GM12878 (cell line): ENCODE measurements at regions not wholly inside any gene's neighbourhood (a gene's known extent, or its start where the extent isn't known, plus 50 kb on each side); places are given as distances from the start of the nearest gene placed in this dataset.

Source experiments
- ATAC-seq: fragments of 200-7000 bp; cut with Tn5 transposase; 3 replicates; pipeline ENCODE4 v1.9.1; 2020; ENCODE audit warnings: mild to moderate bottlenecking, moderate library complexity
- BruUV-seq: library from RNA; stranded (reverse); fragments of 400-500 nt; replicated peaks from 2 replicates; lab custom pipeline; 2021; lab: Mats Ljungman, UMichigan
- CTCF ChIA-PET: fragments of 300-600 bp; sonication (Branson Sonifier 250); formaldehyde crosslinking; extraction: SDS; loops from one replicate; lab custom pipeline; 2021; ENCODE audit warnings: inconsistent platforms; lab: Yijun Ruan, JAX
- POLR2A ChIA-PET: fragments of 350-600 bp; formaldehyde crosslinking; extraction: SDS; loops from one replicate; lab custom pipeline; 2021; ENCODE audit warnings: inconsistent platforms; lab: Charles Lee
- RAD21 ChIA-PET: fragments of 300-600 bp; sonication (Branson Sonifier 250); formaldehyde crosslinking; loops from one replicate; lab custom pipeline; 2023; ENCODE audit warnings: antibody characterized with exemption; ENCODE audit not compliant: unreplicated experiment; lab: Charles Lee
- SMC1A ChIA-PET: fragments of 300-600 bp; sonication (Branson Sonifier 250); formaldehyde crosslinking; loops from one replicate; lab custom pipeline; 2023; ENCODE audit not compliant: unreplicated experiment, uncharacterized antibody; lab: Charles Lee
- DNase-seq: peaks from one replicate; pipeline ENCODE4 v3.0.0-alpha.2; 2011; ENCODE audit warnings: low read depth, low spot score
- FAIRE-seq: peaks from 3 replicates; lab custom pipeline; 2011; peaks lifted over from hg19 to GRCh38; lab: Jason Lieb, UNC
- H2AFZ ChIP-seq: 2 replicates; pipeline ENCODE4 v1.6.0; 2011; ENCODE audit warnings: low read depth, low read length, control low read depth; ENCODE audit not compliant: control insufficient read depth
- H3K27ac ChIP-seq: 2 replicates; pipeline ENCODE4 v1.5.1; 2011; ENCODE audit warnings: control low read depth; ENCODE audit not compliant: control insufficient read depth, insufficient read depth
- H3K27me3 ChIP-seq, 2 experiments: replicated peaks in 1 of 2; 2 replicates each; pipeline versions ENCODE4 v1.6.0 to v1.6.1; 2011; ENCODE audit warnings: low read length in 1 of 2; ENCODE audit not compliant: control insufficient read depth in 2 of 2, insufficient read depth in 2 of 2
- H3K36me3 ChIP-seq, 2 experiments: 2 replicates each; pipeline ENCODE4 v1.5.1; 2011; ENCODE audit warnings: low read length in 1 of 2; ENCODE audit not compliant: control insufficient read depth in 2 of 2, insufficient read depth in 2 of 2
- H3K4me1 ChIP-seq: 2 replicates; pipeline ENCODE4 v1.6.1; 2011; ENCODE audit warnings: mild to moderate bottlenecking, low read length, moderate library complexity, mixed read lengths; ENCODE audit not compliant: control insufficient read depth, insufficient read depth
- H3K4me2 ChIP-seq: 2 replicates; pipeline ENCODE4 v1.6.0; 2011; ENCODE audit warnings: control low read depth; ENCODE audit not compliant: control insufficient read depth, insufficient read depth
- H3K4me3 ChIP-seq: fragments of 200-600 bp; sonication (generic); 2 replicates; pipeline ENCODE4 v1.5.1; 2016
- H3K79me2 ChIP-seq: 2 replicates; pipeline ENCODE4 v1.6.0; 2011; ENCODE audit warnings: low read length; ENCODE audit not compliant: control insufficient read depth, insufficient read depth
- H3K9ac ChIP-seq: 2 replicates; pipeline ENCODE4 v1.8.0; 2011; ENCODE audit warnings: low read length, control low read depth, mixed read lengths; ENCODE audit not compliant: control insufficient read depth, insufficient read depth
- H3K9me3 ChIP-seq: replicated peaks from 3 replicates; pipeline ENCODE4 v1.5.1; 2011; ENCODE audit warnings: mild to moderate bottlenecking, low read length; ENCODE audit not compliant: control insufficient read depth, insufficient read depth
- H4K20me1 ChIP-seq: 2 replicates; pipeline ENCODE4 v1.6.0; 2011; ENCODE audit not compliant: control insufficient read depth, insufficient read depth
- CREB1 ChIP-seq: IDR thresholded peaks from 2 replicates; pipeline ENCODE4 v1.6.1; 2012; ENCODE audit warnings: low read depth, mild to moderate bottlenecking, inconsistent platforms
- ETV6 ChIP-seq, 2 experiments: fragments of 450-650 bp in 1 of 2; IDR thresholded peaks in 1 of 2; conservative IDR thresholded peaks in 1 of 2; 2 replicates each; pipeline ENCODE4 v1.6.1; 2014; ENCODE audit warnings: antibody characterized with exemption in 1 of 2, borderline replicate concordance in 1 of 2, low read depth in 1 of 2, mild to moderate bottlenecking in 1 of 2, moderate library complexity in 1 of 2
- FOXM1 ChIP-seq: IDR thresholded peaks from 2 replicates; pipeline ENCODE4 v1.6.1; 2012; ENCODE audit warnings: low read depth, mild to moderate bottlenecking, inconsistent platforms, low read length, moderate library complexity
- HDGF ChIP-seq: fragments of 450-650 bp; IDR thresholded peaks from 2 replicates; pipeline ENCODE4 v1.6.1; 2016; ENCODE audit warnings: antibody characterized with exemption
- JUNB ChIP-seq: IDR thresholded peaks from 2 replicates; pipeline ENCODE4 v1.6.1; 2016; ENCODE audit warnings: antibody characterized with exemption, mild to moderate bottlenecking
- MTA3 ChIP-seq: IDR thresholded peaks from 2 replicates; pipeline ENCODE4 v1.6.1; 2012; ENCODE audit warnings: low read length, inconsistent platforms, borderline replicate concordance
- NFXL1 ChIP-seq: fragments of 450-650 bp; IDR thresholded peaks from 2 replicates; pipeline ENCODE4 v1.6.1; 2017; ENCODE audit warnings: antibody characterized with exemption, mild to moderate bottlenecking, borderline replicate concordance
- SIN3A ChIP-seq: IDR thresholded peaks from 2 replicates; pipeline ENCODE4 v1.6.1; 2012; ENCODE audit warnings: low read depth, low read length, improper control_type of control experiment
- SMARCA5 ChIP-seq: fragments of 450-650 bp; IDR thresholded peaks from 2 replicates; pipeline ENCODE4 v1.6.1; 2017; ENCODE audit warnings: mild to moderate bottlenecking
- SMC3 ChIP-seq: IDR thresholded peaks from 2 replicates; pipeline ENCODE4 v1.6.1; 2011; ENCODE audit warnings: low read length, improper control_type of control experiment, borderline replicate concordance
- SREBF2 ChIP-seq: IDR thresholded peaks from 2 replicates; pipeline ENCODE4 v1.6.1; 2012; ENCODE audit warnings: mild to moderate bottlenecking, low read length
- SUZ12 ChIP-seq: fragments of 200-600 bp; sonication (generic); IDR thresholded peaks from one replicate; pipeline ENCODE4 v1.6.1; 2018; ENCODE audit warnings: antibody characterized with exemption, mild to moderate bottlenecking; ENCODE audit not compliant: unreplicated experiment
- TCF7 ChIP-seq: IDR thresholded peaks from 2 replicates; pipeline ENCODE4 v1.6.1; 2014; ENCODE audit warnings: antibody characterized with exemption, borderline replicate concordance
- ZNF24 ChIP-seq: fragments of 450-650 bp; IDR thresholded peaks from 2 replicates; pipeline ENCODE4 v1.6.1; 2017; ENCODE audit warnings: antibody characterized with exemption, mild to moderate bottlenecking
- WGBS: methylation state at CpG from one replicate; pipeline ENCODE4 v1.1.6; 2016; ENCODE audit warnings: low lambda C conversion rate; ENCODE audit not compliant: insufficient replicate concordance, insufficient coverage; ENCODE audit errors: missing lambda C conversion rate; 5-methylcytosine and 5-hydroxymethylcytosine counted together
- in situ Hi-C: fragments of 300-500 bp; cut with MboI; formaldehyde crosslinking; loops from 9 replicates; pipeline ENCODE4 v1.14.3; 2018; ENCODE audit warnings: mixed read lengths
- intact Hi-C: fragments of 100-400 bp; cut with micrococcal nuclease; formaldehyde crosslinking; loops from one replicate; pipeline ENCODE4 v1.14.2; 2022; ENCODE audit not compliant: unreplicated experiment
- TF ChIP-seq, protein P1 (sequence below): IDR thresholded peaks from 2 replicates; pipeline ENCODE4 v1.6.1; 2011; ENCODE audit warnings: borderline replicate concordance, low read depth, mild to moderate bottlenecking, moderate library complexity, low read length; ENCODE audit not compliant: insufficient read depth, poor library complexity, severe bottlenecking

- Histone ChIP-seq H3K36me3 (no peaks in the 10 kb centered on the region), H3K4me1 (no peaks in the 10 kb centered on the region), H3K79me2 (no peaks in the 10 kb centered on the region), H4K20me1 (no peaks in the 10 kb centered on the region), H2AFZ (no peak overlapping the region), H3K4me3 (no peak overlapping the region), H3K27me3 (no peaks in the 10 kb centered on the region), H3K9ac (no peak overlapping the region), H3K4me2 (no peak overlapping the region), H3K27ac (no peak overlapping the region), H3K9me3 (no peaks in the 10 kb centered on the region)
- TF ChIP-seq TCF7 (no peak), SUZ12 (no peak), ZNF24 (no peak), ETV6 (conservative IDR thresholded peaks at IDR 0.05 in 1 of 2, IDR thresholded peaks at IDR 0.05 in 1 of 2; ENCODE audit: borderline replicate concordance in 1 of 2, low read depth in 1 of 2) (no peak), SMARCA5 (no peak), SREBF2 (no peak), SMC3 (no peak), HDGF (no peak), NFXL1 (no peak), SIN3A (no peak), JUNB (no peak), FOXM1 (no peak), MTA3 (no peak), CREB1 (no peak)
- TF ChIP-seq, protein P1, sequence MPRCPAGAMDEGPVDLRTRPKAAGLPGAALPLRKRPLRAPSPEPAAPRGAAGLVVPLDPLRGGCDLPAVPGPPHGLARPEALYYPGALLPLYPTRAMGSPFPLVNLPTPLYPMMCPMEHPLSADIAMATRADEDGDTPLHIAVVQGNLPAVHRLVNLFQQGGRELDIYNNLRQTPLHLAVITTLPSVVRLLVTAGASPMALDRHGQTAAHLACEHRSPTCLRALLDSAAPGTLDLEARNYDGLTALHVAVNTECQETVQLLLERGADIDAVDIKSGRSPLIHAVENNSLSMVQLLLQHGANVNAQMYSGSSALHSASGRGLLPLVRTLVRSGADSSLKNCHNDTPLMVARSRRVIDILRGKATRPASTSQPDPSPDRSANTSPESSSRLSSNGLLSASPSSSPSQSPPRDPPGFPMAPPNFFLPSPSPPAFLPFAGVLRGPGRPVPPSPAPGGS = no peak
- BruUV-seq = no TSS peak
- ChIA-PET SMC1A (interaction anchor here (0.5 kb wide), 1 partner anchor 954 kb away, joined by 3 read pairs; no protein-coding TSS in a partner anchor), RAD21 (no interaction called here), POLR2A (no interaction called here), CTCF (no interaction called here)
- ATAC-seq (no peak), FAIRE-seq (no peak), DNase-seq (no peak)
- in situ Hi-C loops = no loop called here
- WGBS = 21% methylated on average over 2 of the region's 2 CpGs
- intact Hi-C loops = no loop called here
These were observed 284.4 kb upstream of the MTNR1B start for GRCh38 chr11:92685049-92685448.
